SK-N-SH (cell line): ENCODE measurements at regions not wholly inside any gene's neighbourhood (a gene's known extent, or its start where the extent isn't known, plus 50 kb on each side); places are given as distances from the start of the nearest gene placed in this dataset.

ENCODE experiments used
- CTCF ChIA-PET: fragments of 300-600, 350-600 bp; formaldehyde crosslinking; extraction: SDS; loops from one replicate; lab custom pipeline; 2021; lab: Yijun Ruan, JAX
- POLR2A ChIA-PET: fragments of 350-600 bp; sonication (Branson Sonifier 250); formaldehyde crosslinking; extraction: SDS; loops from one replicate; lab custom pipeline; 2020; ENCODE audit warnings: antibody characterized with exemption, inconsistent platforms; lab: Yijun Ruan, JAX
- DNase-seq: peaks from one replicate; pipeline ENCODE4 v3.0.0; 2012
- H2AFZ ChIP-seq: fragments of 200-600 bp; sonication (generic); 2 replicates; pipeline ENCODE4 v1.8.1; 2016; ENCODE audit warnings: antibody characterized with exemption, mild to moderate bottlenecking, low read depth
- H3F3A ChIP-seq: fragments of 200-600 bp; sonication (generic); replicated peaks from 2 replicates; pipeline ENCODE3; 2016; ENCODE audit warnings: antibody characterized with exemption, mild to moderate bottlenecking; ENCODE audit not compliant: insufficient read depth
- H3K27ac ChIP-seq, 2 experiments: fragments of 200-500 bp in 1 of 2; fragments of 200-600 bp in 1 of 2; sonication (Bioruptor generic) in 1 of 2; sonication (generic), shearing (Covaris generic) in 1 of 2; 2 replicates each; pipeline versions ENCODE4 v1.5.1 to v1.6.1; 2014 to 2016; ENCODE audit warnings: low read depth in 2 of 2, inconsistent platforms in 1 of 2, low read length in 1 of 2, mild to moderate bottlenecking in 1 of 2, mixed read lengths in 1 of 2
- H3K27me3 ChIP-seq: fragments of 200-600 bp; sonication (generic), shearing (Covaris generic); 2 replicates; pipeline ENCODE4 v1.6.1; 2016; ENCODE audit warnings: mixed run types; ENCODE audit not compliant: insufficient read depth
- H3K36me3 ChIP-seq, 2 experiments: fragments of 200-500 bp in 1 of 2; fragments of 200-600 bp in 1 of 2; sonication (Bioruptor generic) in 1 of 2; sonication (generic) in 1 of 2; replicated peaks in 1 of 2; 2 replicates each; pipeline versions ENCODE3 to v1.5.1; 2014 to 2016; ENCODE audit warnings: low read length in 1 of 2, mild to moderate bottlenecking in 1 of 2; ENCODE audit not compliant: insufficient read depth in 2 of 2, control insufficient read depth in 1 of 2
- H3K4me1 ChIP-seq, 2 experiments: fragments of 200-500 bp in 1 of 2; fragments of 200-600 bp in 1 of 2; sonication (Bioruptor generic) in 1 of 2; sonication (generic), shearing (Covaris generic) in 1 of 2; 2 replicates each; pipeline versions ENCODE4 v1.5.1 to v1.6.1; 2014 to 2016; ENCODE audit warnings: low read depth in 1 of 2, low read length in 1 of 2, mixed run types in 1 of 2; ENCODE audit not compliant: insufficient read depth in 2 of 2, control insufficient read depth in 1 of 2
- H3K4me2 ChIP-seq: fragments of 200-600 bp; sonication (generic), shearing (Covaris generic); 2 replicates; pipeline ENCODE4 v1.6.1; 2017; ENCODE audit warnings: mixed run types
- H3K4me3 ChIP-seq, 2 experiments: fragments of 200-500 bp in 1 of 2; fragments of 200-600 bp in 1 of 2; sonication (Bioruptor generic) in 1 of 2; sonication (generic), shearing (Covaris generic) in 1 of 2; 2 replicates each; pipeline versions ENCODE4 v1.5.1 to v1.8.1; 2014 to 2016; ENCODE audit warnings: low read depth in 2 of 2, inconsistent platforms in 1 of 2, low read length in 1 of 2, mild to moderate bottlenecking in 1 of 2, mixed read lengths in 1 of 2, moderate library complexity in 1 of 2
- H3K79me2 ChIP-seq: fragments of 200-600 bp; sonication (generic); 2 replicates; pipeline ENCODE4 v1.8.1; 2017; ENCODE audit warnings: mild to moderate bottlenecking; ENCODE audit not compliant: insufficient read depth
- H3K9ac ChIP-seq: fragments of 200-600 bp; sonication (generic); 2 replicates; pipeline ENCODE4 v1.6.1; 2017; ENCODE audit warnings: mixed run types
- H3K9me2 ChIP-seq: fragments of 200-600 bp; sonication (generic); 2 replicates; pipeline ENCODE4 v1.6.1; 2017; ENCODE audit warnings: mixed run types
- H3K9me3 ChIP-seq: fragments of 200-600 bp; sonication (generic); 2 replicates; pipeline ENCODE4 v1.6.1; 2017; ENCODE audit warnings: mixed run types, mild to moderate bottlenecking, moderate library complexity
- H4K20me1 ChIP-seq: fragments of 200-600 bp; sonication (generic); 2 replicates; pipeline ENCODE4 v1.6.1; 2017; ENCODE audit warnings: mild to moderate bottlenecking, mixed run types; ENCODE audit not compliant: insufficient read depth
- CHD2 ChIP-seq: fragments of 150-350 bp; IDR thresholded peaks from 2 replicates; pipeline ENCODE4 v1.6.1; 2018; ENCODE audit warnings: low read length; ENCODE audit not compliant: partially characterized antibody
- ELF1 ChIP-seq: IDR thresholded peaks from 2 replicates; pipeline ENCODE4 v1.4.0; 2012
- EZH2phosphoT487 ChIP-seq: fragments of 200-600 bp; sonication (generic); IDR thresholded peaks from 2 replicates; pipeline ENCODE4 v1.6.1; 2017; ENCODE audit warnings: low read depth, mixed run types, mild to moderate bottlenecking, antibody characterized with exemption, moderate library complexity, borderline replicate concordance
- FOXJ3 ChIP-seq: sonication (generic); formaldehyde crosslinking; IDR thresholded peaks from 2 replicates; pipeline ENCODE4 v1.5.1; 2020; ENCODE audit warnings: mild to moderate bottlenecking, missing genetic modification reagents
- FOXM1 ChIP-seq: IDR thresholded peaks from 2 replicates; pipeline ENCODE4 v1.4.0; 2012; ENCODE audit warnings: low read depth, mild to moderate bottlenecking
- GABPA ChIP-seq: IDR thresholded peaks from 2 replicates; pipeline ENCODE4 v1.4.0; 2012; ENCODE audit warnings: low read depth, mild to moderate bottlenecking
- GATA2 ChIP-seq: sonication (generic); formaldehyde crosslinking; IDR thresholded peaks from 2 replicates; pipeline ENCODE4 v1.5.0; 2020; ENCODE audit warnings: mild to moderate bottlenecking, missing genetic modification reagents
- JUND ChIP-seq: IDR thresholded peaks from 2 replicates; pipeline ENCODE4 v1.4.0; 2012
- MXI1 ChIP-seq: IDR thresholded peaks from 2 replicates; pipeline ENCODE4 v1.6.1; 2012; ENCODE audit warnings: mild to moderate bottlenecking, low read depth, low read length, improper control_type of control experiment
- NRF1 ChIP-seq: IDR thresholded peaks from 2 replicates; pipeline ENCODE4 v1.6.1; 2012; ENCODE audit warnings: low read depth, mild to moderate bottlenecking, low read length
- PBX3 ChIP-seq: IDR thresholded peaks from 2 replicates; pipeline ENCODE4; 2012
- POLR2AphosphoS5 ChIP-seq: IDR thresholded peaks from 2 replicates; pipeline ENCODE4 v1.6.1; 2012; ENCODE audit warnings: low read depth, low read length
- RCOR1 ChIP-seq: fragments of 150-350 bp; IDR thresholded peaks from 2 replicates; pipeline ENCODE4 v1.6.1; 2017; ENCODE audit warnings: antibody characterized with exemption, low read length
- TAF1 ChIP-seq: IDR thresholded peaks from 2 replicates; pipeline ENCODE4 v1.6.1; 2012; ENCODE audit warnings: low read depth, mild to moderate bottlenecking, low read length, moderate library complexity, borderline replicate concordance
- TCF12 ChIP-seq: IDR thresholded peaks from 2 replicates; pipeline ENCODE4 v1.4.0; 2012
- WGBS: methylation state at CpG from one replicate; pipeline ENCODE4 v1.1.6; 2017; ENCODE audit warnings: low lambda C conversion rate; 5-methylcytosine and 5-hydroxymethylcytosine counted together
- TF ChIP-seq, protein P1 (sequence below): IDR thresholded peaks from 2 replicates; pipeline ENCODE4 v1.4.0; 2012; ENCODE audit warnings: low read depth

GRCh38 chr3:35439663-35440062 is 199.7 kb upstream of the ARPP21 start:
- Histone ChIP-seq H3K36me3 (no peaks in the 10 kb centered on the region), H3K4me1 (no peaks in the 10 kb centered on the region), H3K9me3 (no peaks in the 10 kb centered on the region), H4K20me1 (no peaks in the 10 kb centered on the region), H3K9me2 (no peaks in the 10 kb centered on the region), H3K4me3 (no peak overlapping the region), H3K9ac (no peak overlapping the region), H3K27me3 (no peaks in the 10 kb centered on the region), H3K4me2 (no peak overlapping the region), H3F3A (no peaks in the 10 kb centered on the region), H3K79me2 (no peaks in the 10 kb centered on the region), H2AFZ (no peak overlapping the region), H3K27ac (no peak overlapping the region)
- CTCF ChIA-PET: no interaction called here
- 70% methylated on average over 5 of the region's 5 CpGs for WGBS
- TF ChIP-seq ELF1 (no peak), PBX3 (no peak), GATA2 (CRISPR knock-in tag) (no peak), TAF1 (no peak), MXI1 (no peak), EZH2phosphoT487 (no peak)
- DNase-seq: no peak
- POLR2A ChIA-PET: no interaction called here

GRCh38 chr3:35440826-35441225 is 198.5 kb upstream of the ARPP21 start:
- Histone ChIP-seq H3K4me2 (no peak overlapping the region), H2AFZ (no peak overlapping the region; the same call in 1 of the 2 replicates), H3K4me1 (no peaks in the 10 kb centered on the region), H3K79me2 (no peaks in the 10 kb centered on the region), H3K9me2 (no peaks in the 10 kb centered on the region), H3K4me3 (no peak overlapping the region), H3K27me3 (no peaks in the 10 kb centered on the region), H3K27ac (no peak overlapping the region)
- POLR2A ChIA-PET: no interaction called here
- no peak for TF ChIP-seq GATA2 (CRISPR knock-in tag)
- TF ChIP-seq PBX3: no peak
- no peak for TF ChIP-seq FOXM1
- TF ChIP-seq, protein P1, sequence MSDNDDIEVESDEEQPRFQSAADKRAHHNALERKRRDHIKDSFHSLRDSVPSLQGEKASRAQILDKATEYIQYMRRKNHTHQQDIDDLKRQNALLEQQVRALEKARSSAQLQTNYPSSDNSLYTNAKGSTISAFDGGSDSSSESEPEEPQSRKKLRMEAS: no peak
- no peak for TF ChIP-seq FOXJ3 (CRISPR knock-in tag)
- TF ChIP-seq POLR2AphosphoS5: no peak
- TF ChIP-seq TCF12: no peak
- no peak for TF ChIP-seq JUND
- TF ChIP-seq EZH2phosphoT487: no peak
- no peak for TF ChIP-seq TAF1
- TF ChIP-seq GABPA: no peak
- no peak for TF ChIP-seq CHD2
- TF ChIP-seq RCOR1: no peak
- no peak for TF ChIP-seq NRF1
- TF ChIP-seq, all 33 proteins: peak for 0
- Histone ChIP-seq H3K9ac (no peak overlapping the region), H3K9me3 (no peaks in the 10 kb centered on the region), H3K36me3 (no peaks in the 10 kb centered on the region), H4K20me1 (no peaks in the 10 kb centered on the region), H3F3A (no peaks in the 10 kb centered on the region)
- CTCF ChIA-PET: no interaction called here
- DNase-seq: no peak
